OCI-LY7 (cell line): ENCODE measurements at regions not wholly inside any gene's neighbourhood (a gene's known extent, or its start where the extent isn't known, plus 50 kb on each side); places are given as distances from the start of the nearest gene placed in this dataset.

Source experiments
- CTCF ChIP-seq: fragments of 200-600 bp; sonication (generic); conservative IDR thresholded peaks from 2 replicates; pipeline ENCODE4 v1.5.1; 2014; ENCODE audit warnings: mild to moderate bottlenecking, antibody characterized with exemption, low read length, moderate library complexity, mixed read lengths
- EZH2phosphoT487 ChIP-seq: fragments of 200-600 bp; sonication (generic); IDR thresholded peaks from 2 replicates; pipeline ENCODE4 v1.6.1; 2018; ENCODE audit warnings: low read depth, borderline replicate concordance, mild to moderate bottlenecking, mixed run types, antibody characterized with exemption, low read length, moderate library complexity, mixed read lengths

- TF ChIP-seq CTCF: no peak
- TF ChIP-seq EZH2phosphoT487: no peak
Measured at GRCh38 chr7:81273601-81274397, 354.9 kb upstream of the SEMA3C start.
